Lower lobe of right lung (tissue), 2 donors: ENCODE measurements at regions not wholly inside any gene's neighbourhood (a gene's known extent, or its start where the extent isn't known, plus 50 kb on each side); places are given as distances from the start of the nearest gene placed in this dataset.
A peak's percentile ranks its signal among the peaks of the same experiment; 100 is the strongest.

ENCODE experiments used
- ATAC-seq, 2 donors: fragments of 200-7000 bp; cut with Tn5 transposase; one replicate each; pipeline ENCODE4 v1.9.1; 2020 to 2022; ENCODE audit warnings: mild to moderate bottlenecking in 2 of 2, moderate library complexity in 2 of 2
- DNase-seq: peaks from one replicate; pipeline ENCODE4 v3.0.0-alpha.2; 2020
- H3K27ac ChIP-seq: fragments of 200-600 bp; one replicate; pipeline ENCODE4 v1.8.0; 2022
- H3K27me3 ChIP-seq: fragments of 200-600 bp; one replicate; pipeline ENCODE4 v1.8.0; 2022; ENCODE audit warnings: low read depth
- H3K36me3 ChIP-seq: fragments of 200-600 bp; one replicate; pipeline ENCODE4 v1.8.0; 2022; ENCODE audit warnings: mild to moderate bottlenecking
- H3K4me1 ChIP-seq: fragments of 200-600 bp; one replicate; pipeline ENCODE4 v1.8.0; 2022
- H3K4me3 ChIP-seq: fragments of 200-600 bp; one replicate; pipeline ENCODE4 v1.8.0; 2022; ENCODE audit warnings: mild to moderate bottlenecking
- H3K9me3 ChIP-seq: fragments of 200-600 bp; one replicate; pipeline ENCODE4 v1.8.0; 2022
- CTCF ChIP-seq: fragments of 200-600 bp; IDR thresholded peaks from one replicate; pipeline ENCODE4 v1.8.0; 2022; ENCODE audit warnings: antibody characterized with exemption, mild to moderate bottlenecking
- intact Hi-C: fragments of 100-400 bp; cut with DNase I; formaldehyde crosslinking; loops from one replicate; pipeline ENCODE4 v1.11.0; 2022
- donor health status: DM: no; HTN: yes; CAD: no; lungs with severe emphysema.

- Histone ChIP-seq H3K9me3 (no peaks in the 10 kb centered on the region), H3K27me3 (no peaks in the 10 kb centered on the region), H3K27ac (no peak overlapping the region), H3K4me3 (no peak overlapping the region), H3K4me1 (no peaks in the 10 kb centered on the region), H3K36me3 (no peaks in the 10 kb centered on the region)
- intact Hi-C loops: no loop called here
- DNase-seq (no peak), ATAC-seq (no peak)
- no peak for TF ChIP-seq CTCF
Observed at GRCh38 chr6:148164645-148165044, 178.0 kb upstream of the SASH1 start.

GRCh38 chr6:148166339-148166968, 176.2 kb upstream of the SASH1 start:
- Histone ChIP-seq H3K27me3 (no peaks in the 10 kb centered on the region), H3K4me3 (no peak overlapping the region), H3K36me3 (no peaks in the 10 kb centered on the region), H3K9me3 (no peaks in the 10 kb centered on the region), H3K27ac (no peak overlapping the region), H3K4me1 (no peaks in the 10 kb centered on the region)
- intact Hi-C loops: no loop called here
- ATAC-seq (peak; percentile 46 to 71), DNase-seq (no peak)
- peak; percentile 71 for TF ChIP-seq CTCF

DNA sequence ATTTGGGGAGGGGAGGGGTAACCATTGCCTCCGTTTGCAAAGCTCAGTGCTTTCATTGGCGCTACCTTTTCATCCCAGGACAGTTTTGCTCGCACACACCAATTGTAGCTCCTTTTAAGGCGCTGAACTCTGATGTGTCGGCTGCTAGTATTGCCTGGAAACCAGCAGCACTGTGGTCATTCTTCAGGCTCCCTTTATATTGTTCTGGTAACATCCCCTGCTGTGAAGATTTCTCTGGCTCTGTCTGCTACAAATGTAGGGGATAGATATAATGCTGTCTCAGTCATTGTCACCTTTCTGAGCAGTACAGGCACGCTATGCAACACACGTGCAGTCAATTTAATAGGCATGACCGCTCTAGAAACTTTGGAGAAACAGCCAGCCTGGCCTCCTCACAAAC, 172.9 kb upstream of the SASH1 start:
- ATAC-seq (no peak), DNase-seq (no peak)
- intact Hi-C loops: no loop called here
- Histone ChIP-seq H3K4me3 (no peak overlapping the region), H3K4me1 (no peaks in the 10 kb centered on the region), H3K9me3 (no peaks in the 10 kb centered on the region), H3K27ac (no peak overlapping the region), H3K27me3 (no peaks in the 10 kb centered on the region), H3K36me3 (no peaks in the 10 kb centered on the region)
- no peak for TF ChIP-seq CTCF

DNA sequence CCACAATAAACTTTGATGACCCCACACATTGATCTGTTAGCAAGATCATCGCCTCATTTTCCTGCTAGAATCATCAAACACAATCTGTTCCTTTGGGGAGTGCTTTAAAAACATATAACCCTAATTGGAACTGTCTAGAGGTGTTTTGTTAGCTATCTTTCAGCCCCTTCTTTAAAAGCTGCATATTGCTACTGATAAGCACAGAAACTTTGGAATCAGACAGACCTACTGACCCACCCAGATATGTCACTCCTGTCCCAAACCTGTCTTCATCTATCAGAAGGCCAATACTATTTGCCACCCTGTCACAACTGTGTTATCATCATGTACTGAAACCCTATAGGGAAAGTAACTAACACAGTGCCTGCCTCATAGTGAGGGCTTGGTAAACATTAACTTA, 172.4 kb upstream of the SASH1 start:
- no peak for ATAC-seq
- H3K4me3 ChIP-seq: no peak overlapping the region
- intact Hi-C loops: no loop called here

DNA sequence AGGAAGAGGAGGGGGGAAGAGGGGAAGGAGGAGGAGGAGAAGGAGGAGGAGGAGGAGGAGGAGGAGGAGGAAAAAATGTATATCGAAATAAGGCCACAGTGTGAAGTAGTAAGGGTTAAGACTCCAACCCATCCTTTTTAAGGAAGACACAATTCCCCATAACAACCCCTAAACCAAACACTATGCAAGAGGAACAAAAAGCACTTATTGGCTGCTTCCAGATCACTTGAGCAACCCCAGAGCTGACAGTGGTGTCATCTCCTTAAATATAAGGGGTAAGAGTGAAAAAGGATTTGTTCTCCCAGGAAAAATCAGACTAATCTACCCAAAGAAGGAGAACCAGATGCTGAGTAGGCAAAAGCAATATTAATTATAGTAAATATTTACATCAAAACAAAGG, 169.1 kb upstream of the SASH1 start:
- ATAC-seq (no peak), DNase-seq (no peak)
- Histone ChIP-seq H3K27ac (no peak overlapping the region), H3K36me3 (no peaks in the 10 kb centered on the region), H3K4me3 (no peak overlapping the region), H3K27me3 (no peaks in the 10 kb centered on the region), H3K4me1 (no peaks in the 10 kb centered on the region), H3K9me3 (no peaks in the 10 kb centered on the region)
- TF ChIP-seq CTCF: no peak
- intact Hi-C loops: no loop called here

More for the DNA sequence above, 172.4 kb upstream of the SASH1 start:
- no peaks in the 10 kb centered on the region for H3K27me3 ChIP-seq
- H3K36me3 ChIP-seq: no peaks in the 10 kb centered on the region
- no peak overlapping the region for H3K27ac ChIP-seq
- H3K4me1 ChIP-seq: no peaks in the 10 kb centered on the region
- no peaks in the 10 kb centered on the region for H3K9me3 ChIP-seq
- DNase-seq: no peak
- no peak for TF ChIP-seq CTCF
